HepG2 (cell line): ENCODE measurements at regions not wholly inside any gene's neighbourhood (a gene's known extent, or its start where the extent isn't known, plus 50 kb on each side); places are given as distances from the start of the nearest gene placed in this dataset.

ENCODE experiments used
- ATAC-seq: fragments of 200-7000 bp; cut with Tn5 transposase; 3 replicates; pipeline ENCODE4 v1.9.1; 2020; ENCODE audit warnings: mild to moderate bottlenecking, moderate library complexity
- BruUV-seq: library from RNA; stranded (reverse); fragments of 400-500 nt; replicated peaks from 2 replicates; lab custom pipeline; 2021; lab: Mats Ljungman, UMichigan
- CTCF ChIA-PET: fragments of 300-600 bp; formaldehyde crosslinking; extraction: SDS; loops from one replicate; lab custom pipeline; 2021; ENCODE audit warnings: low total read pairs, inconsistent platforms, low intra/inter-chr PET ratio; lab: Yijun Ruan, JAX
- POLR2A ChIA-PET: fragments of 350-600 bp; sonication (Branson Sonifier 250); formaldehyde crosslinking; loops from one replicate; lab custom pipeline; 2020; ENCODE audit warnings: antibody characterized with exemption, inconsistent platforms; lab: Yijun Ruan, JAX
- DNase-seq: peaks from one replicate; pipeline ENCODE4 v3.0.0-alpha.2; 2015; ENCODE audit warnings: low spot score
- FAIRE-seq: peaks from 3 replicates; lab custom pipeline; 2011; peaks lifted over from hg19 to GRCh38; lab: Jason Lieb, UNC
- H2AFZ ChIP-seq: one replicate; pipeline ENCODE4 v1.6.1; 2011; ENCODE audit warnings: low read length, inconsistent platforms
- H3K27ac ChIP-seq: fragments of 300-600 bp; 3 replicates; pipeline ENCODE4 v1.8.0; 2011; ENCODE audit warnings: mixed run types, mild to moderate bottlenecking, mixed read lengths, low read length, inconsistent platforms; ENCODE audit not compliant: insufficient read depth; ENCODE audit errors: extremely low read length
- H3K27me3 ChIP-seq, 2 experiments: fragments of 200-600 bp in 1 of 2; 2 replicates in 1 of 2; 3 replicates in 1 of 2; pipeline versions ENCODE4 v1.6.0 to v1.8.0; 2011; ENCODE audit warnings: low read length in 2 of 2, mild to moderate bottlenecking in 2 of 2, moderate library complexity in 2 of 2, inconsistent platforms in 1 of 2; ENCODE audit not compliant: insufficient read depth in 2 of 2, control insufficient read depth in 1 of 2
- H3K36me3 ChIP-seq, 2 experiments: fragments of 200-600 bp in 1 of 2; replicated peaks in 1 of 2; 2 replicates in 1 of 2; 3 replicates in 1 of 2; pipeline versions ENCODE4 v1.5.1 to v1.8.0; 2011; ENCODE audit warnings: low read length in 2 of 2, inconsistent platforms in 1 of 2; ENCODE audit not compliant: insufficient read depth in 2 of 2, control insufficient read depth in 1 of 2
- H3K4me1 ChIP-seq: 2 replicates; pipeline ENCODE4 v1.5.1; 2012; ENCODE audit warnings: low read length, inconsistent platforms; ENCODE audit not compliant: insufficient read depth
- H3K4me2 ChIP-seq: 2 replicates; pipeline ENCODE4 v1.6.0; 2011; ENCODE audit warnings: low read depth, low read length, inconsistent platforms
- H3K4me3 ChIP-seq, 3 experiments: fragments of 200-600 bp in 1 of 3; sonication (generic), shearing (Covaris generic) in 1 of 3; replicated peaks in 1 of 3; 2 replicates each; pipeline ENCODE4 v1.5.1; 2011 to 2016; ENCODE audit warnings: low read length in 3 of 3, inconsistent platforms in 2 of 3, low read depth in 2 of 3, mild to moderate bottlenecking in 2 of 3, control low read depth in 1 of 3, mixed read lengths in 1 of 3; ENCODE audit not compliant: insufficient read depth in 1 of 3
- H3K79me2 ChIP-seq: one replicate; pipeline ENCODE4 v1.6.1; 2011; ENCODE audit warnings: low read length, inconsistent platforms; ENCODE audit not compliant: insufficient read depth
- H3K9ac ChIP-seq: 2 replicates; pipeline ENCODE4 v1.6.0; 2011; ENCODE audit warnings: mild to moderate bottlenecking, low read depth, low read length, inconsistent platforms; ENCODE audit not compliant: insufficient read depth
- H3K9me3 ChIP-seq: 2 replicates; pipeline ENCODE4 v1.5.1; 2012; ENCODE audit warnings: mild to moderate bottlenecking, low read length
- H4K20me1 ChIP-seq: 2 replicates; pipeline ENCODE4 v1.6.0; 2011; ENCODE audit warnings: inconsistent platforms, mild to moderate bottlenecking, low read length, moderate library complexity; ENCODE audit not compliant: insufficient read depth
- GLI4 ChIP-seq: sonication (generic); formaldehyde crosslinking; IDR thresholded peaks from 2 replicates; pipeline ENCODE4 v1.5.1; 2020; ENCODE audit warnings: missing genetic modification reagents, mild to moderate bottlenecking, moderate library complexity, borderline replicate concordance
- KDM5B ChIP-seq: sonication (generic); formaldehyde crosslinking; IDR thresholded peaks from 2 replicates; pipeline ENCODE4 v1.4.0; 2020; ENCODE audit warnings: missing genetic modification reagents, mild to moderate bottlenecking, borderline replicate concordance
- KMT2B ChIP-seq: IDR thresholded peaks from 2 replicates; pipeline ENCODE4 v1.6.1; 2016; ENCODE audit warnings: missing genetic modification reagents, missing compliant biosample characterization
- MBNL3 ChIP-seq: fragments of 250-450 bp; sonication (Bioruptor Pico); conservative IDR thresholded peaks from 2 replicates; pipeline ENCODE4 v1.8.0; 2022; ENCODE audit warnings: mild to moderate bottlenecking, inconsistent platforms
- NR2F6 ChIP-seq, 2 experiments: IDR thresholded peaks; 2 replicates each; pipeline ENCODE4 v1.6.1; 2016; ENCODE audit warnings: antibody characterized with exemption in 1 of 2, mild to moderate bottlenecking in 1 of 2
- POGZ ChIP-seq: sonication (generic); formaldehyde crosslinking; IDR thresholded peaks from 2 replicates; pipeline ENCODE4 v1.4.0; 2020; ENCODE audit warnings: mild to moderate bottlenecking, missing genetic modification reagents
- SP5 ChIP-seq: IDR thresholded peaks from 2 replicates; pipeline ENCODE4 v1.6.1; 2016; ENCODE audit warnings: low read depth, borderline replicate concordance
- SRY ChIP-seq: sonication (generic); formaldehyde crosslinking; IDR thresholded peaks from 2 replicates; pipeline ENCODE4 v1.8.0; 2022; ENCODE audit warnings: mild to moderate bottlenecking, missing genetic modification reagents
- YEATS4 ChIP-seq: sonication (generic); formaldehyde crosslinking; IDR thresholded peaks from 2 replicates; pipeline ENCODE4 v1.4.0; 2020; ENCODE audit warnings: missing genetic modification reagents, borderline replicate concordance
- ZBTB34 ChIP-seq: sonication (generic); formaldehyde crosslinking; IDR thresholded peaks from 2 replicates; pipeline ENCODE4 v1.8.0; 2022; ENCODE audit warnings: mild to moderate bottlenecking, missing genetic modification reagents
- ZBTB46 ChIP-seq: sonication (generic); formaldehyde crosslinking; IDR thresholded peaks from 2 replicates; pipeline ENCODE4 v1.4.0; 2020; ENCODE audit warnings: mild to moderate bottlenecking, missing genetic modification reagents, borderline replicate concordance
- ZFY ChIP-seq: sonication (generic); formaldehyde crosslinking; IDR thresholded peaks from 2 replicates; pipeline ENCODE4 v1.4.0; 2020; ENCODE audit warnings: missing genetic modification reagents
- ZNF264 ChIP-seq: sonication (generic); formaldehyde crosslinking; IDR thresholded peaks from 2 replicates; pipeline ENCODE4 v1.4.0; 2020; ENCODE audit warnings: missing genetic modification reagents
- ZNF567 ChIP-seq: sonication (generic); formaldehyde crosslinking; IDR thresholded peaks from 2 replicates; pipeline ENCODE4 v1.8.1; 2023; ENCODE audit warnings: mild to moderate bottlenecking, missing genetic modification reagents, borderline replicate concordance
- ZNF75D ChIP-seq: sonication (generic); formaldehyde crosslinking; IDR thresholded peaks from 2 replicates; pipeline ENCODE4 v1.8.1; 2023; ENCODE audit warnings: missing genetic modification reagents, mild to moderate bottlenecking, borderline replicate concordance
- ZNF777 ChIP-seq: sonication (generic); formaldehyde crosslinking; IDR thresholded peaks from 2 replicates; pipeline ENCODE4 v1.4.0; 2020; ENCODE audit warnings: missing genetic modification reagents
- ZSCAN12 ChIP-seq: sonication (generic); formaldehyde crosslinking; IDR thresholded peaks from 2 replicates; pipeline ENCODE4 v1.9.0; 2021; ENCODE audit warnings: mild to moderate bottlenecking, missing genetic modification reagents
- WGBS: methylation state at CpG from one replicate; pipeline ENCODE4 v1.1.6; 2017; ENCODE audit warnings: low lambda C conversion rate; 5-methylcytosine and 5-hydroxymethylcytosine counted together
- in situ Hi-C: cut with HindIII; loops from 2 replicates; pipeline ENCODE4 v1.10.0; 2017; ENCODE audit warnings: low pct_unique_long_range_greater_than_20kb; ENCODE audit not compliant: extremely low pct_ligation_motif_present
- intact Hi-C: fragments of 100-400 bp; cut with micrococcal nuclease; formaldehyde crosslinking; loops from one replicate; pipeline ENCODE4 v1.10.0; 2022; ENCODE audit not compliant: unreplicated experiment

- no peak for ATAC-seq
These were observed 79.6 kb upstream of the NABP1 start for GRCh38 chr2:191598296-191598695.

GRCh38 chr2:191601060-191601459 lies 76.9 kb upstream of the NABP1 start:
- intact Hi-C loops: no loop called here
- Histone ChIP-seq H3K36me3 (no peaks in the 10 kb centered on the region), H3K9ac (no peak overlapping the region), H3K27me3 (peaks cover 0 to 4% of the 10 kb centered on the region in 2 experiments; a peak in 2 of 5 replicates), H3K4me1 (no peaks in the 10 kb centered on the region), H4K20me1 (no peaks in the 10 kb centered on the region), H3K9me3 (no peaks in the 10 kb centered on the region), H3K4me2 (no peak overlapping the region), H2AFZ (no peak overlapping the region), H3K4me3 (no peak overlapping the region), H3K79me2 (no peaks in the 10 kb centered on the region), H3K27ac (no peak overlapping the region)
- in situ Hi-C loops: no loop called here
- FAIRE-seq: no peak
- ChIA-PET CTCF (no interaction called here), POLR2A (no interaction called here)
- BruUV-seq: no TSS peak
- DNase-seq: peak; percentile 15
- ATAC-seq: peak; percentile 38; the same call in 1 of the 3 replicates
- TF ChIP-seq ZBTB46 (no peak), NR2F6 (IDR thresholded peaks at IDR 0.05) (no peak), NR2F6 (CRISPR knock-in tag; IDR thresholded peaks at IDR 0.05) (0 out of 2 replicates have a peak, but pooled peaks have one; percentile 19)
- WGBS: 14% methylated on average over 3 of the region's 3 CpGs

More at GRCh38 chr2:191598296-191598695, 79.6 kb upstream of the NABP1 start:
- Histone ChIP-seq H4K20me1 (no peaks in the 10 kb centered on the region), H3K36me3 (no peaks in the 10 kb centered on the region), H2AFZ (no peak overlapping the region), H3K9me3 (no peaks in the 10 kb centered on the region), H3K4me2 (no peak overlapping the region), H3K4me3 (no peak overlapping the region), H3K9ac (no peak overlapping the region), H3K27me3 (peaks cover 0 to 4% of the 10 kb centered on the region in 2 experiments; a peak in 2 of 5 replicates), H3K27ac (no peak overlapping the region), H3K4me1 (no peaks in the 10 kb centered on the region), H3K79me2 (no peaks in the 10 kb centered on the region)
- POLR2A ChIA-PET: no interaction called here
- in situ Hi-C loops: no loop called here
- TF ChIP-seq ZBTB34 (CRISPR knock-in tag): no peak
- no peak for TF ChIP-seq KMT2B (CRISPR knock-in tag)
- no peak for TF ChIP-seq YEATS4 (CRISPR knock-in tag)
- TF ChIP-seq ZNF75D (CRISPR knock-in tag): no peak
- no peak for TF ChIP-seq ZFY
- no peak for TF ChIP-seq SRY
- no peak for TF ChIP-seq KDM5B (CRISPR knock-in tag)
- no peak for TF ChIP-seq SP5 (CRISPR knock-in tag)
- no peak for TF ChIP-seq ZNF777 (CRISPR knock-in tag)
- TF ChIP-seq MBNL3 (CRISPR knock-in tag): no peak
- TF ChIP-seq ZNF264 (CRISPR knock-in tag): no peak
- no peak for TF ChIP-seq ZSCAN12
- TF ChIP-seq GLI4: no peak
- no peak for TF ChIP-seq ZNF567 (CRISPR knock-in tag)
- no peak for TF ChIP-seq POGZ
- CTCF ChIA-PET: no interaction called here
- no peak for DNase-seq
- FAIRE-seq: no peak
- intact Hi-C loops: no loop called here
- BruUV-seq: no TSS peak
